ENCODE measurements at regions not wholly inside any gene's neighbourhood (a gene's known extent, or its start where the extent isn't known, plus 50 kb on each side); places are given as distances from the start of the nearest gene placed in this dataset.
"Not testable (repeated sequence)": the region's sequence is repeated elsewhere in the genome, so short reads cannot be mapped to it uniquely, and the experiment has no call there.

GRCh38 chr14:81584495-81584894 lies 50.8 kb upstream of the SEL1L start:
- DNase-seq (ENCODE audit: low spot score), result no peak

GRCh38 chr14:81589381-81590065 lies 55.9 kb upstream of the SEL1L start:
- DNase-seq (ENCODE audit: low spot score), result peak; percentile 5

- DNase-seq (ENCODE audit: low spot score), result no peak
Measured at GRCh38 chr14:81591266-81591665, 57.6 kb upstream of the SEL1L start.

GRCh38 chr14:81594012-81594411 lies 60.4 kb upstream of the SEL1L start:
- no peak for DNase-seq (ENCODE audit: low spot score)

GRCh38 chr14:81605660-81606059 lies 72.0 kb upstream of the SEL1L start:
- DNase-seq (ENCODE audit: low spot score), result no peak

GRCh38 chr14:81613341-81614045 lies 79.8 kb upstream of the SEL1L start:
- no peak for DNase-seq (ENCODE audit: low spot score)

GRCh38 chr14:81614302-81614701 lies 80.6 kb upstream of the SEL1L start:
- DNase-seq (ENCODE audit: low spot score), result not testable (repeated sequence)

- no peak for DNase-seq (ENCODE audit: low spot score)
Measured at GRCh38 chr14:81618695-81619094, 85.0 kb upstream of the SEL1L start.

- DNase-seq (ENCODE audit: low spot score), result no peak
Measured at GRCh38 chr14:81619816-81620215, 86.2 kb upstream of the SEL1L start.

- not testable (repeated sequence) for DNase-seq (ENCODE audit: low spot score)
Measured at GRCh38 chr14:81623771-81624396, 90.2 kb upstream of the SEL1L start.

GRCh38 chr14:81625343-81625742 lies 91.7 kb upstream of the SEL1L start:
- DNase-seq (ENCODE audit: low spot score), result peak; percentile 39

- DNase-seq (ENCODE audit: low spot score), result no peak
Measured at GRCh38 chr14:81632157-81632556, 98.5 kb upstream of the SEL1L start.

GRCh38 chr14:81633496-81633895 lies 99.8 kb upstream of the SEL1L start:
- no peak for DNase-seq (ENCODE audit: low spot score)

GRCh38 chr14:81637639-81638038 lies 104.0 kb upstream of the SEL1L start:
- DNase-seq (ENCODE audit: low spot score), result no peak

- no peak for DNase-seq (ENCODE audit: low spot score)
Measured at GRCh38 chr14:81638656-81639280, 105.1 kb upstream of the SEL1L start.

GRCh38 chr14:81653626-81654025 lies 120.0 kb upstream of the SEL1L start:
- DNase-seq (ENCODE audit: low spot score), result no peak

- DNase-seq (ENCODE audit: low spot score), result peak; percentile 14
Measured at GRCh38 chr14:81655423-81656314, 122.0 kb upstream of the SEL1L start.

GRCh38 chr14:81656811-81657210 lies 123.2 kb upstream of the SEL1L start:
- no peak for DNase-seq (ENCODE audit: low spot score)

- no peak for DNase-seq (ENCODE audit: low spot score)
Measured at GRCh38 chr14:81662066-81662465, 128.4 kb upstream of the SEL1L start.

- DNase-seq (ENCODE audit: low spot score), result no peak
Measured at GRCh38 chr14:81662570-81663197, 129.0 kb upstream of the SEL1L start.

GRCh38 chr14:81668626-81669274 lies 135.1 kb upstream of the SEL1L start:
- no peak for DNase-seq (ENCODE audit: low spot score)
